ENCODE measurements at regions not wholly inside any gene's neighbourhood (a gene's known extent, or its start where the extent isn't known, plus 50 kb on each side); places are given as distances from the start of the nearest gene placed in this dataset.

GRCh38 chr3:106794442-106794841, 582.8 kb upstream of the CCDC54 start:
- Histone ChIP-seq H3K27me3 (ENCODE audit: insufficient read depth, low read depth, severe bottlenecking) (no peaks in the 10 kb centered on the region), H3K36me3 (no peaks in the 10 kb centered on the region), H3K4me3 (ENCODE audit: low read depth, low read length) (no peak overlapping the region), H3K9me3 (ENCODE audit: severe bottlenecking) (no peaks in the 10 kb centered on the region), H3K27ac (no peak overlapping the region)
- DNase-seq = no peak
- no peak for TF ChIP-seq CTCF (IDR thresholded peaks at IDR 0.05; ENCODE audit: low read depth, low read length)

- Histone ChIP-seq H3K27me3 (ENCODE audit: insufficient read depth, low read depth, severe bottlenecking) (no peaks in the 10 kb centered on the region), H3K4me3 (ENCODE audit: low read depth, low read length) (no peak overlapping the region), H3K9me3 (ENCODE audit: severe bottlenecking) (no peaks in the 10 kb centered on the region), H3K27ac (no peak overlapping the region), H3K36me3 (no peaks in the 10 kb centered on the region)
- no peak for DNase-seq
- no peak for TF ChIP-seq CTCF (IDR thresholded peaks at IDR 0.05; ENCODE audit: low read depth, low read length)
Observed at GRCh38 chr3:106795553-106795952, 581.7 kb upstream of the CCDC54 start.

- Histone ChIP-seq H3K27me3 (ENCODE audit: insufficient read depth, low read depth, severe bottlenecking) (no peaks in the 10 kb centered on the region), H3K36me3 (no peaks in the 10 kb centered on the region), H3K4me3 (ENCODE audit: low read depth, low read length) (no peak overlapping the region), H3K9me3 (ENCODE audit: severe bottlenecking) (peaks cover 2% of the 10 kb centered on the region), H3K27ac (no peak overlapping the region)
- TF ChIP-seq CTCF (IDR thresholded peaks at IDR 0.05; ENCODE audit: low read depth, low read length) = no peak
- DNase-seq = no peak
Observed at GRCh38 chr3:106797461-106797860, 579.8 kb upstream of the CCDC54 start.

- DNase-seq = no peak
- TF ChIP-seq CTCF (IDR thresholded peaks at IDR 0.05; ENCODE audit: low read depth, low read length) = no peak
- Histone ChIP-seq H3K9me3 (ENCODE audit: severe bottlenecking) (peaks cover 2% of the 10 kb centered on the region), H3K4me3 (ENCODE audit: low read depth, low read length) (no peak overlapping the region), H3K36me3 (no peaks in the 10 kb centered on the region), H3K27me3 (ENCODE audit: insufficient read depth, low read depth, severe bottlenecking) (no peaks in the 10 kb centered on the region), H3K27ac (no peak overlapping the region)
Observed at GRCh38 chr3:106805625-106806024, 571.6 kb upstream of the CCDC54 start.

GRCh38 chr3:106806964-106807363, 570.3 kb upstream of the CCDC54 start:
- no peaks in the 10 kb centered on the region for H3K9me3 ChIP-seq (ENCODE audit: severe bottlenecking)
- no peak for DNase-seq
- H3K36me3 ChIP-seq = no peaks in the 10 kb centered on the region
- no peak overlapping the region for H3K27ac ChIP-seq
- TF ChIP-seq CTCF (IDR thresholded peaks at IDR 0.05; ENCODE audit: low read depth, low read length) = no peak
- H3K27me3 ChIP-seq (ENCODE audit: insufficient read depth, low read depth, severe bottlenecking) = no peaks in the 10 kb centered on the region
- H3K4me3 ChIP-seq (ENCODE audit: low read depth, low read length) = no peak overlapping the region

- no peak for DNase-seq
Observed at GRCh38 chr3:106809041-106809440, 568.2 kb upstream of the CCDC54 start.

More at GRCh38 chr3:106809041-106809440, 568.2 kb upstream of the CCDC54 start:
- no peaks in the 10 kb centered on the region for H3K36me3 ChIP-seq
- H3K9me3 ChIP-seq (ENCODE audit: severe bottlenecking) = no peaks in the 10 kb centered on the region
- no peaks in the 10 kb centered on the region for H3K27me3 ChIP-seq (ENCODE audit: insufficient read depth, low read depth, severe bottlenecking)
- H3K27ac ChIP-seq = no peak overlapping the region
- H3K4me3 ChIP-seq (ENCODE audit: low read depth, low read length) = no peak overlapping the region
- no peak for TF ChIP-seq CTCF (IDR thresholded peaks at IDR 0.05; ENCODE audit: low read depth, low read length)
